22Rv1 (cell line): ENCODE measurements at regions not wholly inside any gene's neighbourhood (a gene's known extent, or its start where the extent isn't known, plus 50 kb on each side); places are given as distances from the start of the nearest gene placed in this dataset.
"Not testable (repeated sequence)": the region's sequence is repeated elsewhere in the genome, so short reads cannot be mapped to it uniquely, and the experiment has no call there.

Source experiments
- H3K27ac ChIP-seq: fragments of 450-650 bp; 2 replicates; pipeline ENCODE4 v1.5.1; 2017
- CTCF ChIP-seq: fragments of 450-650 bp; IDR thresholded peaks from 2 replicates; pipeline ENCODE4 v1.5.1; 2017; ENCODE audit warnings: mild to moderate bottlenecking
- ZFX ChIP-seq: fragments of 450-650 bp; IDR thresholded peaks from 2 replicates; pipeline ENCODE4 v1.6.1; 2017; ENCODE audit warnings: antibody characterized with exemption, borderline replicate concordance

- no peak overlapping the region for H3K27ac ChIP-seq
- TF ChIP-seq CTCF, result no peak
These were observed 488.9 kb downstream of the PCNX1 start for GRCh38 chr14:71396050-71396677.

- TF ChIP-seq ZFX (no peak), CTCF (no peak)
- H3K27ac ChIP-seq, result no peak overlapping the region
These were observed 490.1 kb downstream of the PCNX1 start for GRCh38 chr14:71397371-71397770.

- no peak overlapping the region for H3K27ac ChIP-seq
- no peak for TF ChIP-seq ZFX
- TF ChIP-seq CTCF, result no peak
These were observed 491.2 kb downstream of the PCNX1 start for GRCh38 chr14:71398450-71398849.

- no peak for TF ChIP-seq CTCF
- no peak for TF ChIP-seq ZFX
These were observed 491.8 kb downstream of the PCNX1 start for GRCh38 chr14:71399057-71399487.

GRCh38 chr14:71400871-71401321 is 493.6 kb downstream of the PCNX1 start:
- H3K27ac ChIP-seq, result no peak overlapping the region
- TF ChIP-seq ZFX, result no peak
- no peak for TF ChIP-seq CTCF

More at GRCh38 chr14:71399057-71399487, 491.8 kb downstream of the PCNX1 start:
- no peak overlapping the region for H3K27ac ChIP-seq

- H3K27ac ChIP-seq, result not testable (repeated sequence)
These were observed 495.2 kb downstream of the PCNX1 start for GRCh38 chr14:71402415-71402814.

GRCh38 chr14:71403656-71404055 is 496.4 kb downstream of the PCNX1 start:
- TF ChIP-seq ZFX, result no peak
- TF ChIP-seq CTCF, result no peak
- no peak overlapping the region for H3K27ac ChIP-seq

GRCh38 chr14:71405676-71406075 is 498.4 kb downstream of the PCNX1 start:
- H3K27ac ChIP-seq, result no peak overlapping the region
- TF ChIP-seq CTCF (no peak), ZFX (no peak)
